BLaER1 (cell line): ENCODE measurements at regions not wholly inside any gene's neighbourhood (a gene's known extent, or its start where the extent isn't known, plus 50 kb on each side); places are given as distances from the start of the nearest gene placed in this dataset.

ENCODE experiments used
- H3K27ac ChIP-seq: shearing (Covaris generic); formaldehyde crosslinking; 2 replicates; pipeline ENCODE4 v1.8.1; 2022
- H3K27me3 ChIP-seq: shearing (Covaris generic); formaldehyde crosslinking; 2 replicates; pipeline ENCODE4 v1.8.1; 2022
- H3K36me3 ChIP-seq: shearing (Covaris generic); formaldehyde crosslinking; 2 replicates; pipeline ENCODE4 v1.8.1; 2022
- H3K4me1 ChIP-seq: shearing (Covaris generic); formaldehyde crosslinking; 2 replicates; pipeline ENCODE4 v1.8.1; 2022
- H3K4me2 ChIP-seq: shearing (Covaris generic); formaldehyde crosslinking; 2 replicates; pipeline ENCODE4 v1.8.1; 2022
- H3K4me3 ChIP-seq: shearing (Covaris generic); formaldehyde crosslinking; 2 replicates; pipeline ENCODE4 v1.8.1; 2022
- H3K9ac ChIP-seq: shearing (Covaris generic); formaldehyde crosslinking; 2 replicates; pipeline ENCODE4 v1.8.1; 2022
- H3K9me3 ChIP-seq: shearing (Covaris generic); formaldehyde crosslinking; 2 replicates; pipeline ENCODE4 v1.8.1; 2022
- H4K20me1 ChIP-seq: shearing (Covaris generic); formaldehyde crosslinking; 2 replicates; pipeline ENCODE4 v1.8.1; 2022
- Cebpa-rat ChIP-seq: shearing (Covaris generic); IDR thresholded peaks from 2 replicates; pipeline ENCODE4 v1.8.1; 2022

DNA sequence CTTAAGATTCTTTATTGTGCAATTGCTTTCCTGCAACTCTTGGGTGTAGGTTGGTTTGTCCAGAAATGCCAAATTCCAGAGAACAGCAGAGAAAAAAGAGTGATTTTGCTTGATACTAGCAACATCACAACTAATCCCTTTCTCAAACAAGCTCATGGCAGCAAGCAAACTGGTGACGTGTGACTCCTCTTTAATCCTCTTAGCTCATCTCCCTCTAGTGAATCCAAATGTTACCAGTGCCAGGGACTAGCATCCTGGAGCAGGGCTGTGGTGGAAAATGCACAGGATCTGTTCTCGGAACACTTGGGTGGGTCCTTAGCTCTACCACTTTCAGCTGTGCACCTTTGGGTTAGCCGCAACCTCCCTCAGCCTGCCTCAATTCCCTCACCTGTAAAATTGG lies 204.0 kb upstream of the CCL2 start:
- Histone ChIP-seq H4K20me1 (no peaks in the 10 kb centered on the region), H3K9me3 (0 out of 2 replicates have a peak, but pooled peaks cover under 1% of the 10 kb centered on the region), H3K4me3 (no peak overlapping the region), H3K27me3 (no peaks in the 10 kb centered on the region), H3K27ac (no peak overlapping the region), H3K4me2 (no peak overlapping the region), H3K9ac (no peak overlapping the region), H3K4me1 (no peaks in the 10 kb centered on the region), H3K36me3 (no peaks in the 10 kb centered on the region)
- TF ChIP-seq Cebpa-rat, result no peak

DNA sequence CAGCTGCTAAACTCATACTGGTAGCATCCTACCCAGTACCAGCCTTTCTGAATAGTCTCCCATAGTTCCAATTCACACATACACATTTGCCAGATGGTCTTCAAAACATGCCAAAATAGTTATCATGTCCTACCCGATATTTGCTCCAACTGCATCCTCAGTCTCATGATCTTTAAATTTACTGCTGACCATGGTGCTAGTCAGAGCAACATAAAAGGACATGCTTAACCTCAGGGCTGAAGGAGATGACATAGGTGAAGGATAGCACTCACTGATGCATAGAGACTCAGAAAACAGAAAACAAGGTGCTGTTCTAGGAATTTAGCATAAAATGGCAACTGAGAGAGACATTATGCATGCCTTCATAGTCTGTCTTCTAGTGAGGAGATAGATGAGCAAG lies 200.6 kb upstream of the CCL2 start:
- Histone ChIP-seq H4K20me1 (no peaks in the 10 kb centered on the region), H3K9me3 (peaks cover 9% of the 10 kb centered on the region), H3K4me3 (no peak overlapping the region), H3K36me3 (no peaks in the 10 kb centered on the region), H3K27me3 (no peaks in the 10 kb centered on the region), H3K4me1 (no peaks in the 10 kb centered on the region), H3K27ac (no peak overlapping the region), H3K9ac (no peak overlapping the region), H3K4me2 (no peak overlapping the region)
- TF ChIP-seq Cebpa-rat, result no peak

DNA sequence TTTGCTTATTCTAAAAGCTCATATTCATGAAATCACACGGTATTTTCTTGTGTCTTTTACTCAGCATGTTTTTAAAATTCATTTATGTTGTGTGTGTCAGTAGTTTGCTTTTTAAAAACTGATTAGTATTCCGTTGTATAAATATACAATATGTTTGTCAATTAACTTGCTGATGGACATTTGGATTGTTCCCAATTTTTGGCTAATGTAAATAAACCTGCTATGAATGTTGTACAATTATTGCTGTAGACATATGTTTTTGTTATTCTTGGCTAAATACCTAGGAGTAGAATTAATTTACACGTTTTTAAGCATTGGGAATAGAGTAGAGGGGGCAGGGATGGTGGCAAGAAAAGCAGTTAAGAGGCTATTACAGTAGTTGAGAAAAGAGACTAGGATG lies 199.5 kb upstream of the CCL2 start:
- H3K27ac ChIP-seq, result no peak overlapping the region
- H4K20me1 ChIP-seq, result no peaks in the 10 kb centered on the region
- H3K9ac ChIP-seq, result no peak overlapping the region
- no peak overlapping the region for H3K4me2 ChIP-seq
- H3K4me1 ChIP-seq, result no peaks in the 10 kb centered on the region
- peaks cover 17% of the 10 kb centered on the region for H3K9me3 ChIP-seq
- TF ChIP-seq Cebpa-rat, result no peak
- no peaks in the 10 kb centered on the region for H3K27me3 ChIP-seq
- H3K4me3 ChIP-seq, result no peak overlapping the region
- H3K36me3 ChIP-seq, result no peaks in the 10 kb centered on the region

- Histone ChIP-seq H3K4me2 (no peak overlapping the region), H3K4me3 (no peak overlapping the region), H3K9me3 (peaks cover 17% of the 10 kb centered on the region), H4K20me1 (no peaks in the 10 kb centered on the region), H3K36me3 (no peaks in the 10 kb centered on the region), H3K4me1 (no peaks in the 10 kb centered on the region), H3K27ac (no peak overlapping the region), H3K27me3 (no peaks in the 10 kb centered on the region), H3K9ac (no peak overlapping the region)
- no peak for TF ChIP-seq Cebpa-rat
Measured at GRCh38 chr17:34059423-34060220, 195.5 kb upstream of the CCL2 start.

DNA sequence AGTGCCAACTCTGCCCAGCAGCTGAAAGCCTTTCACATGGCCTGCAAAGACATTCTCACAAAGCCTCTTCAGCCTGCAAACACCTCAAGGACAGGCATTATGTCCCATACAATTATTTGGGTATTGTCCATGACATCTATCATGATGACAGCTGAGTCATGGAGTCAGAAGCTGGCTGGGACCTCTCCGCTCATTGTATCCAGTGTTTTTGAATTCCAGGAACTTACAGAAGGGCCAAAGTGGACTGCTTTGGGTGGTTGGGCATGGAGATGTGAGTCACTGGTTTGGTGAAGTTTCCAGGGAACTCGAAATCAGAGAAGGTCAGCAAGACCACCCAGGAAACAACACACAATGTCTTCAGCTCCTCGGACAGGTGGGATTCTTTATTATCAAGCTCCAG lies 188.6 kb upstream of the CCL2 start:
- Histone ChIP-seq H3K27me3 (no peaks in the 10 kb centered on the region), H3K36me3 (no peaks in the 10 kb centered on the region), H3K27ac (no peak overlapping the region), H3K4me2 (no peak overlapping the region), H3K4me1 (no peaks in the 10 kb centered on the region), H4K20me1 (no peaks in the 10 kb centered on the region), H3K9me3 (no peaks in the 10 kb centered on the region), H3K4me3 (no peak overlapping the region), H3K9ac (no peak overlapping the region)
- TF ChIP-seq Cebpa-rat, result no peak

- Histone ChIP-seq H3K4me2 (no peak overlapping the region), H4K20me1 (no peaks in the 10 kb centered on the region), H3K27me3 (no peaks in the 10 kb centered on the region), H3K4me3 (no peak overlapping the region), H3K9ac (no peak overlapping the region), H3K9me3 (peaks cover 3% of the 10 kb centered on the region; the same call in 1 of the 2 replicates), H3K4me1 (no peaks in the 10 kb centered on the region), H3K36me3 (no peaks in the 10 kb centered on the region), H3K27ac (no peak overlapping the region)
- TF ChIP-seq Cebpa-rat, result no peak
Measured at GRCh38 chr17:34067011-34067410, 188.1 kb upstream of the CCL2 start.

- TF ChIP-seq Cebpa-rat, result no peak
- Histone ChIP-seq H3K36me3 (no peaks in the 10 kb centered on the region), H3K4me3 (no peak overlapping the region), H3K27ac (no peak overlapping the region), H3K4me1 (no peaks in the 10 kb centered on the region), H3K9me3 (peaks cover 5% of the 10 kb centered on the region; the same call in 1 of the 2 replicates), H3K27me3 (no peaks in the 10 kb centered on the region), H3K4me2 (no peak overlapping the region), H3K9ac (no peak overlapping the region), H4K20me1 (no peaks in the 10 kb centered on the region)
Measured at GRCh38 chr17:34068571-34068970, 186.5 kb upstream of the CCL2 start.

GRCh38 chr17:34070712-34071111 lies 184.4 kb upstream of the CCL2 start:
- TF ChIP-seq Cebpa-rat, result no peak
- no peaks in the 10 kb centered on the region for H4K20me1 ChIP-seq
- no peak overlapping the region for H3K9ac ChIP-seq
- no peak overlapping the region for H3K4me3 ChIP-seq
- H3K9me3 ChIP-seq, result peaks cover 5% of the 10 kb centered on the region; the same call in 1 of the 2 replicates
- no peak overlapping the region for H3K4me2 ChIP-seq
- no peaks in the 10 kb centered on the region for H3K4me1 ChIP-seq
- no peaks in the 10 kb centered on the region for H3K27me3 ChIP-seq
- H3K36me3 ChIP-seq, result no peaks in the 10 kb centered on the region
- no peak overlapping the region for H3K27ac ChIP-seq

DNA sequence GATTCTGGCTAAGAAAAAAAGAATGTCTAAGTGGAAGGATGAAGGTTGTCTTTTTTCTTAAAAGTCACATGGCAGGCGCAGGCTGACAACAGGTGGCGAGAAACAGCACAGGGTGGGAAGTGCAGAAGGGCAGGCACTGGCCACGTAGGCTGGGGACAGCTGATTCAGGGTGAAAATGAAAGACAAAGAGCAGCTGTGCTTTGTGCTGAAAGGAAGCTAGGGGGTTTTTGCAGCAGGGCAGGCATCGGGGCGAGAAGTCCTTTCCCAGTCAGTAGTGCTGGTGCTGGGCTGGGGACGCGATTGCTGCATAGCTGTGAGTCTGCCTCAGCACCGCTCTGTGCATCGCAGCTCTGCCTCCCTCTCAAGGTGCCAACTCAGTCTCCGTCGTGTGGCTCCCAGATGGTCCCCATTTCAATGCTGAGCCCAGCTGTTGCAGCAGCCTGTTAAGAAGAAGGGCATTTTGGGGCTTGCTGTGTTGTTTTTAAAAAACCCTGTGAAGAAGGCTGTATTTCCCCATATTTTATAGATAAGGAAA lies 183.1 kb upstream of the CCL2 start:
- TF ChIP-seq Cebpa-rat, result no peak
- no peaks in the 10 kb centered on the region for H3K36me3 ChIP-seq
- no peak overlapping the region for H3K4me3 ChIP-seq
- no peaks in the 10 kb centered on the region for H3K4me1 ChIP-seq
- no peak overlapping the region for H3K4me2 ChIP-seq
- no peaks in the 10 kb centered on the region for H3K27me3 ChIP-seq
- no peak overlapping the region for H3K27ac ChIP-seq
- H4K20me1 ChIP-seq, result no peaks in the 10 kb centered on the region
- H3K9me3 ChIP-seq, result peaks cover 5% of the 10 kb centered on the region; the same call in 1 of the 2 replicates
- no peak overlapping the region for H3K9ac ChIP-seq

DNA sequence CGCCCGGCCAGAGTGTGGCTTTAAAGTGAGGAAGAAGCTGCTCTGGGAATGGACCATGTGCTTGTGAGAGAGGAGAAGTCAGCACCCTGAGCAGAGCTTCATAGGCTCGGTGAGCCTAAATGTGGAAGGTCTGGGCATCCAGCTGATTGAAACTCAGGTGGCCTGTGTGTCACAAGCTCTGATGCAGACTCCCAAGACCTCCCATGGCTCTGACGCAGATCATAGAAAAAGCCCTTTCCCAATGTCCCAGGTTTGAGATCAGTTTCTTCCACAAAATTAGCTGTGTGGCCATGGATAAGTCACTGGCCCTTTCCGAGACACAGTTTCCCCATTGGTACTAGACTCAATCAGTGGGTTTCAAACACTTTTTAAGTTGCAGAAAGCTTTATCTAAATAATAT lies 180.0 kb upstream of the CCL2 start:
- no peak overlapping the region for H3K27ac ChIP-seq

More for the DNA sequence above, 180.0 kb upstream of the CCL2 start:
- Histone ChIP-seq H3K9me3 (peaks cover 5% of the 10 kb centered on the region; the same call in 1 of the 2 replicates), H3K9ac (no peak overlapping the region), H4K20me1 (no peaks in the 10 kb centered on the region), H3K36me3 (no peaks in the 10 kb centered on the region), H3K27me3 (no peaks in the 10 kb centered on the region), H3K4me1 (no peaks in the 10 kb centered on the region), H3K4me2 (no peak overlapping the region), H3K4me3 (no peak overlapping the region)
- no peak for TF ChIP-seq Cebpa-rat
